CD4-positive, alpha-beta T cell treated with Interleukin-15 for 1 hour (primary cell): ENCODE measurements at regions not wholly inside any gene's neighbourhood (a gene's known extent, or its start where the extent isn't known, plus 50 kb on each side); places are given as distances from the start of the nearest gene placed in this dataset.

Source experiments
- DNase-seq: peaks from one replicate; pipeline ENCODE4 v3.0.0-alpha.2; 2020

DNA sequence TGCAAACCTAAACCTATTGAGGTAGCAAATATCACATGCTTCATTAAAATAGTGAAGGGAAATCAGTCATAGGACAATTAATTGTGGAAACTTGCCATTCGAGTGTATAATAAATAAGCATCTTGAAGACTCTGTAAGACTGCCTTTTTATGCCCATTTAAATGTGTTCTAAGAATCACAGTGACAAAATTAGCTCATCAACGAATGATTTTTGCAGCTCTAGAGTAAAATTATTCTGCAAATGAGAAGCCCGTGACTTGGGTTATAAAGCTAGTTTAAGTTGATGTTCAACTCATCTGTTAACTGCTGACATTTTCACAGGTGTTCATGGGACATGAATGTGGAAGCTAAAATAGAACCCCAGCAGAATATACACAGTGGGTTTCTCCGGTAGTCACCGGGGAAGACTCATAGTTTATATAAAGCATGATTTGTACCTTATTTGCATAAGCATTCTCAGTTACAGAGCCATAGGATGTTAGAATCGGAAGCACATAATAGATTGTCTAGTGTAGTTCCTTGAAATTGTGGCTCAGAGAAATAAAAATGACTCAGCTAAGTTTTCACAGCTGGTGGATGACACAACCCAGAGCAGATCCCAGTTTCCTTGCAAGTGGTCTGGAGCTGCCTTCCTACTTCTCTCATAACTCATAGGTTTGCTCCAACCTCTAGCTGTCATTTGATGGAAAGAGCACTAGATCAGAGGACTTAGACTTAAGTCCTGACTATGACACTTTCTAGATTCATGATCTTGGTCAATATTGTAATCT is 107.3 kb downstream of the UCHL5 start:
- DNase-seq, result peak; percentile 35

DNA sequence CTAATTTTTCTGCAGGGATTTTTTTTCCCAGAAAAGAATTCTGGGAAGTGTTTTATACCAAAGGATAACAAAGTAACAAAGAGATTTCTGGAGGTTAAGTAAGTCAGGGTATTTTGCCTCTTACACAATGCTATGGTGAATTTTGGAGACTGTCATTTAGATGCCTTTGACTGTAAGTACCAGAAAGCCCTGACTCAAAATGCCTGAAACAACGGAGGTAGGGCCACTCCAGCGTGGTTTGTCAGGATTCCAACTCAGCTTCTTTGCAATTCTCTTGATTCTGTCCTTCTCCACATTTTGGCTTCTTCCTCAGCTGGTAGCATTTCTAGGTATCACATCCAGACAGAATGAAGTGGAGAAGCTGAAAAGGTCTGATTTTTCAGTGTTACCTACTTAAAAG is 106.5 kb downstream of the UCHL5 start:
- DNase-seq, result no peak

DNA sequence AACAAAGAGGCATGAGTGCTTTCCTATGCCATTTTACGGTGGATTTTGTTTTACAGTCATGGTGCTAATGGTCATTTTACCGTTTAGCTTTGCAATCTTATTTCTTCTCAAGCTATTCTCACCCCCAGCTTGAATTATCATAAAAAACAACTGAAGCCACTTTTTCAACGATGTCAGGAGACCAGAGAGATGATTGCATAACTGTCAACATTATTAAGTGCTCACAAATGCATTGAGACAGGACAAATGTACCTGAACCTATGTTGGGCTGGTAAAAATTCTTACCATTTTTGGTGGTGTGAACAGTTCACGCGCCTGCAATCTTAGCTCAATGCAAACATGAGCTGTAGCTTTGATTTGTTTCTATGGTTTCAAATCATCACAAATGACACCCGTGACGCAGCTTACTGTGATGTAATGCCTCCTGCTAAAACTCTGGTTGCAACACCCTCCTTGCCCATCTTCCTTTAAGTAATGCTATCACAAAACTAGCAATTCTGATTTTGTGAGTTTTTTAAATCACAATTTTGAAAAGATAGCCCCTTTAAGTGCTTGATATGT is 104.4 kb downstream of the UCHL5 start:
- DNase-seq, result peak; percentile 69

DNA sequence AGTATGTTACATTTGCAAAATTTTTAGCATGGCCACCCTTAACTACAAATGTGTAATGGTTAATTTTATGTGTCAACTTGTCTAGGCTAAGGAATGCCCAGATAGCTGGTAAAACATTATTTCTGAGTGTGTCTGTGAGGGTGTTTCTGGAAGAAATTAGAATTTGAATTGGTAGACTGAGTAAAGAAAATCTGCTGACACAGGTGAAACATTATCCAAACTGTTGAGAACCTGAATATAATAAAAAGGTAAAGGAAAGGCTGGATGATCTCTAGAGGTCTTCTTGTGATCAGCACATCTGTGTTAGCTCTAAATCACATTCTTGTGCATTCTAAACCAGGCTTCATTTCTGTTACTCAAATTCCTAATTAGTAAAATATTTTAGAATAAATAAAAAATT is 100.8 kb downstream of the UCHL5 start:
- DNase-seq, result no peak

DNA sequence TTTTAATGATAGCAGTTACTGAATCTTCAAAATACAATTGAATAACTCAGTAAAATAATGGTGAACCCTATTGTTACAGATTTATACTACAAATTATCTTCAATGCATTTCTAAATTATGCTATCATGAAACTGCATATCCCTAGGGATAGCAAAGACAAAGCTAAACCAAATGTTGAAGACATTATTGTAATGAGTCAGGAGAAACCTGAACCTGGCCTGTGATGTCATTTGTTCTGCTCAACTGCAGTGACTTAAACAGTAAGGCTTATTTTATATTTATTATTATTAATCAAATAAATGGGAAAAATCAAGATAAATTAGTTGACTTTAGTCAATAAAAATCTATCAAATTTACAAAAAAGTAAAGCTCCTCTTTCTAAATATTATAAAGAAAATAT is 100.3 kb downstream of the UCHL5 start:
- no peak for DNase-seq

DNA sequence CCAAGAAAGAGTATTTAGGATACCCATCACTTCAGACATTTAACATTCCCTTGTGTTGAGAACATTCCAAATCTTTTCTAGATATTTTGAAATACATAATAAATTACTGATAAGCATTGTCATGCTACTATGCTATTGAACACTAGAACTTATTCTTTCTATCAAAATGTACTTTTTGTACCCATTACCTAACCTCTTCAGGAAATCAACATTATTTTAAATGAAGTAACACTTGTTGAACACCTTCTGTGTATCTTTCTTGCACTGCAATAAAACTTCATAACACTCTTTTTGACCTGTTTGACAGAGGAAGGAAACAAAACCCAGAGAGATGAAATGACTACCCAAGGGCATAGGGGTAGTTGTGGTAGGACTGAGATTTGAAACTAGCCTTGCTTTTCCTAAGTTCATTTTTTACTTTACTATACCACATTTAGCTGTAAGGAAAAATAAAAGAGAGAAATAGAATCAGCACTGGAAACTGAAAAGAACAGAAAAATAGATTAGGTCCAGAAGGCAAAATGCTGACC is 99.4 kb downstream of the UCHL5 start:
- DNase-seq, result no peak
